ENCODE measurements at regions not wholly inside any gene's neighbourhood (a gene's known extent, or its start where the extent isn't known, plus 50 kb on each side); places are given as distances from the start of the nearest gene placed in this dataset.
"Not testable (repeated sequence)": the region's sequence is repeated elsewhere in the genome, so short reads cannot be mapped to it uniquely, and the experiment has no call there.

- not testable (repeated sequence) for FAIRE-seq; DNase-seq (ENCODE audit: low spot score in 2 of 2)
Observed at GRCh38 chr4:8983921-8984320, 112.3 kb upstream of the HMX1 start.

GRCh38 chr4:8976466-8977128 lies 105.0 kb upstream of the HMX1 start:
- DNase-seq (ENCODE audit: low spot score in 2 of 2); FAIRE-seq: not testable (repeated sequence)

DNA sequence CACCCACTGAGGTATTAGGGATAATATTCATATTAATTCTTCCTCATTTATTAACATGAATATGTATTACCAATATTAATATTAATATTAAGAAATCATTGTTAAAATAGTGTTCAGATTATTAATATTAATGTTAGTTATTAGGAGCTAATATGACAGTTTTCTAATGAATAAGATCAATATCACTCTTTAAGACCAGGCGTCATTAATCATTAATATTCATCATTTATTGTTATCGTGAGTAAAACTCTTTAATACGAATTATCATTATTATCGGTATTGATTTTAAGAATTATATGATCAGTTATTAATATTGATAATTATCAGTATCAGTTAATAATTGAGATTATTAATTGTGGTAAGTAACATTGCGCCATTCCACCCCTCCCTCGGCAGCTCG lies 101.0 kb upstream of the HMX1 start:
- peak; percentile 90 for FAIRE-seq
- not testable (repeated sequence) for DNase-seq (ENCODE audit: low spot score in 2 of 2)

DNA sequence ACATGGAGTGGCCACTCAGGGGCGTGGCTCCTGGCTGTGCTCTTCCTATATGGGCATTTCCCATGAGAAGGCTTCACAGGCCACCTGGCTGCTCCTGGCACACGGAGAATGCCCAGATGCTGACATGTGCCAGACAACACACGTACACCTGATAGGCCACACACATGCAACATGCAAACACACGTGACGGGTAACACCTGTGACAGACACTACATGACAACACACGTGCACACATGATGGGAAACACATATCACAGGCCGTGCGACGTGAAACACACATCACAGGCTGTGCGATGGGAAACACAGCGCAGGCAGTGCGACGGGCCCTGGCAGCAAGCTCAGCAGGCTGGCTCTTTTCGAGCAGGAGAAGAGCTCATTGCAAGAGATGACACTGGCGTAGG lies 94.3 kb upstream of the HMX1 start:
- DNase-seq (ENCODE audit: low spot score in 2 of 2); FAIRE-seq: not testable (repeated sequence)

- DNase-seq (ENCODE audit: low spot score in 2 of 2), result peak in 1 of 2 donors; percentile 6
- not testable (repeated sequence) for FAIRE-seq
Observed at GRCh38 chr4:8964201-8964788, 92.7 kb upstream of the HMX1 start.

- DNase-seq (ENCODE audit: low spot score in 2 of 2), result peak in 1 of 2 donors; percentile 3
- FAIRE-seq, result not testable (repeated sequence)
Observed at GRCh38 chr4:8963533-8963932, 91.9 kb upstream of the HMX1 start.

GRCh38 chr4:8961343-8961742 lies 89.7 kb upstream of the HMX1 start:
- not testable (repeated sequence) for FAIRE-seq
- peak in 1 of 2 donors; percentile 15 for DNase-seq (ENCODE audit: low spot score in 2 of 2)

- DNase-seq (ENCODE audit: low spot score in 2 of 2); FAIRE-seq: not testable (repeated sequence)
Observed at GRCh38 chr4:8959471-8959870, 87.8 kb upstream of the HMX1 start.

DNA sequence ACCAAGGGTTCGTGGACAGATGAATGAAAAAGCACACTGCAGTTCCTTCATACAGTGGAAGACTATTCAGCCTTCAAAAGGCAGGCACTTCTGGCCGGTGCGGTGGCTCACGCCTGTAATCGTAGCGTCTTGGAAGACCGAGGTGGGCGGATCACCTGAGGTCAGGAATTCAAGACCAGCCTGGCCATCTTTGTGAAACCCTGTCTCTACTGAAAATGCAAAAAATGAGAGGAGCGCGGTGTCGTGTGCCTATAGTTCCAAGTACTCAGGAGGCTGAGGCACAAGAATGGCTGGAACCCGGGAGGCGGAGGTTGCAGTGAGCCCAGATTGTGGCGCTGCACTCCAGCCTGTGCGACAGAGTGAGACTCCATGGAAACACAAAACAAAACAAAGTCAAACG lies 82.4 kb upstream of the HMX1 start:
- not testable (repeated sequence) for DNase-seq (ENCODE audit: low spot score in 2 of 2); FAIRE-seq

DNA sequence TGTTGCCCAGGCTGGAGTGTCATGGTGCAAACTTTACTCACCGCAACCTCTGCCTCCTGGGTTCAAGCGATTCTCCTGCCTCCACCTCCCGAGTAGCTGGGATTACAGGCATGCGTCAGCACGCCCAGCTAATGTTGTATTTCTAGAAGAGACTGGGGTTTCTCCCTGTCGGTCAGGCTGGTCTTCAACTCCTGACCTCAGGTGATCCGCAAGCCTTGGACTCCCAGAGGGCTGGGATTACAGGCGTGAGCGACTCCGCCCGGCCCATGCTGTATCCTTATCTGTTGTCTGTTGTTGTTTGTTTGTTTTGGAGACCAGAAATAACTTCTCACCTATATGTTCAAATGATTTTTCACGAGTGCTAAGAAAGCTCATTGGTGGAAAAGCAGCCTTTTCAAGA lies 81.2 kb upstream of the HMX1 start:
- not testable (repeated sequence) for FAIRE-seq; DNase-seq (ENCODE audit: low spot score in 2 of 2)

DNA sequence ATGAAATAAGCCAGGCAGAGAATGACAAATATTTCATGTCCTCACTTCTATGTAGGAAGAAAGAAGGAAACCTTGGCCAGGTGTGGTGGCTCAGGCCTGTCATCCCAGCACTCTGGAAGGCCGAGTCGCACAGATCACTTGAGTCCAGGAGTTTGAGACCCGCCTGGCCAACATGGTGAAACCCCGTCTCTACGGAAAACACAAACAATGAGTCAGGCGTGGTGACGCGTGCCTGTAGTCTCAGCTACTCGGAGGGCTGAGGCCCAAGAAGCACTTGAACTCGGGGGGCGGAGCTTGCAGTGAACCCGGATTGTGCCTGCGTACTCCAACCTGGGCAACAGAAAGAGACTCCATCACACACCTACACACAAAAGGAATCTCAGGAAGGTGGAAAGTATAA lies 80.5 kb upstream of the HMX1 start:
- not testable (repeated sequence) for FAIRE-seq; DNase-seq (ENCODE audit: low spot score in 2 of 2)

DNA sequence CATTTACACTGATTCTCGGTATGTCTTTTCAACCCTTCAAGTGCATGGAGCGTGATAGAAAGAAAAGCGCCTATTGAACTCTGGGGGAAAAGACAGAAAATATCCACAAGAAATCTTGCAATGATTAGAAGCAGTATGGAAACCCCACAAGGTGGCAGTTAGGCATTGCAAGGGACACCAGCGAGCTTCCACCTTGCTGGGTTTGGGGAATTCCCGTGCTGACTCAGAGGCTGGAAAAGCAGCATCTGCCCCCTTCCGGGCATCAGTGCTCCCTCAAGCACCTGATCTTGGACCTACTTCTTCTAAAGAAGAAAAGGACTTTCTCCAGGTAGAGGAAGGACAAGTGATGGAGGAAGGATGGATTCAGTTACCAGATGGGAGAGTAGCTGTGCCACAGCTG lies 73.9 kb upstream of the HMX1 start:
- not testable (repeated sequence) for FAIRE-seq; DNase-seq (ENCODE audit: low spot score in 2 of 2)

GRCh38 chr4:8943367-8943766 lies 71.7 kb upstream of the HMX1 start:
- FAIRE-seq; DNase-seq (ENCODE audit: low spot score in 2 of 2): not testable (repeated sequence)

- FAIRE-seq, result peak; percentile 94
- DNase-seq (ENCODE audit: low spot score in 2 of 2), result not testable (repeated sequence)
Observed at GRCh38 chr4:8942088-8942487, 70.4 kb upstream of the HMX1 start.

DNA sequence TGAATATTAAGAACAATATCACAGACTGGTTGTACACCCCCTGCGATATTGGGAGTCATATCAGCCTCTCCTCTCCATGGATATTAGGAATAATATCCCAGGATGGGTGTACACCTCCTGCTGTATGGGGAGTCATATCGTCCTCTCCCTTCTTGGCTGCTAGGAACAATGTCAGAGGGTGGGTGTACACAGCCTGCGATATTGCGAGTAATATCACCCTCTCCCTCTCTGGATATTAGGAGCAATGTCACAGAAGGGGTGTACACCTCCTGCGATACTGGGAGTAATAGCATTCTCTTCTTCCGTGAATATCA lies 69.8 kb upstream of the HMX1 start:
- DNase-seq (ENCODE audit: low spot score in 2 of 2); FAIRE-seq: not testable (repeated sequence)

- no peak for FAIRE-seq
- no peak for DNase-seq (ENCODE audit: low spot score in 2 of 2)
Observed at GRCh38 chr4:8940792-8941491, 69.3 kb upstream of the HMX1 start.

- FAIRE-seq (no peak), DNase-seq (ENCODE audit: low spot score in 2 of 2) (no peak)
Observed at GRCh38 chr4:8939840-8940742, 68.5 kb upstream of the HMX1 start.

GRCh38 chr4:8939160-8939839 lies 67.7 kb upstream of the HMX1 start:
- FAIRE-seq (no peak), DNase-seq (ENCODE audit: low spot score in 2 of 2) (no peak)

DNA sequence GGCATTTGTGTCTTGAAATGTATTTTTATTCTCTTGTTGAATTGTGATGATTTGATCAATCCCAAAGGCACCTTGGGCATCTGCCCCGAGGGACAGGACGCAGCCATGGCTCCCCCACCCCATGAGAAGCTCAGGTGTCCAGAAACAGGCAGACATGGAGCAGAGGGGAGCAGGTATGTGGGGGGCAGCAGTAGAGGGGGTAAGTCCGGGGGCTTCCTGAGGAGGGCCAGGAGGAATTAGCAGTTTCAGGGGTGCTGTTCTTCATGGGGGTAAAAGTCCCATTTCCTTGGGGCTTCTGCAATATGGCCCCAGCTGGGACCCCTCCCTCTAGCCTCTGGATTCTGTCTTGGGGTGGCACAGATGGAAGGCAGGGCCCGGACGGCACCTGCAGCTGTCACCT lies 67.0 kb upstream of the HMX1 start:
- DNase-seq (ENCODE audit: low spot score in 2 of 2) (no peak), FAIRE-seq (no peak)

DNA sequence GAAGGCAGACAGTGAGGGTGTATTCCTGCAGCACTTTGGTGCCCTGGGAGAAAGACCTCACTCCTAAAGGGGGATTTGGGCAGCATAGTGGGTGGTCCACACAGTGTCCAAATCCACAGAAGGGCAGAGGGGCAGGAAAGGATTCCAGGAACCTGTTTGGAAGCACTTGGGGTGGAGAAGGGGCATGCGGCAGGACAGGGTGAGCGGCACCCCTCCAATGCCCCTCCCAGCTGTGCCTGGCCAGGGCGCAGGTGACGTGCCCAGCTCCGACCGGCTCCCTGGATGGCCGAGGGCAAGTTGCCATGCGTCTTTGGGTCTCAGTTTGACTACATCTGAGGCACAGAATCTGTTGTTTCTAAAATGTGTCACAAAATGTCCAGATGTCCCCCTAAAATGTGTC lies 66.5 kb upstream of the HMX1 start:
- no peak for FAIRE-seq

More for the DNA sequence above, 66.5 kb upstream of the HMX1 start:
- no peak for DNase-seq (ENCODE audit: low spot score in 2 of 2)

Measured in frontal cortex (tissue), 3 donors.